ENCODE measurements at regions not wholly inside any gene's neighbourhood (a gene's known extent, or its start where the extent isn't known, plus 50 kb on each side); places are given as distances from the start of the nearest gene placed in this dataset.

DNA sequence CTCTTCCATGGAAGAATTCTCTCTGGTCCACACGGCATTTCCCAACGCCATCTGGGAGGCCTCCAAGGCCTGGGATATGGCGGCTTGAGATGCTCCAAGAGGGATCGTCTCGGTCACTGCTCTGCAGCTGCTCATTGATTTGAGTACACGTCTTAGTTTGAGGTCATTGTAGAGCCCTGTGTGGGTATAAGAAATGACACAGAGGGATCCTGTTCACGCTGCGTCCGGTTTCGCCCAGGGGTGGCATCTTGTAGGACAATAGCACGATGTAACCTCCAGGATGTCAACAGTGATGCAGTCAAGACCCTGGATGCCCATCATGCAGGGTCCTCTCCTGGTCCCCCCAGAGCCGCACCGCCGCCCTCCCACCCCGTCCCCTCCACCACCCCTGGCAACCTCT is 564.6 kb downstream of the BRD1 start:
- TF ChIP-seq GATA3 (IDR thresholded peaks at IDR 0.05; ENCODE audit: low read depth, low read length) (no peak), GATA2 (IDR thresholded peaks at IDR 0.05; ENCODE audit: low read depth, low read length) (no peak)
